GM10266 (cell line): ENCODE measurements at regions not wholly inside any gene's neighbourhood (a gene's known extent, or its start where the extent isn't known, plus 50 kb on each side); places are given as distances from the start of the nearest gene placed in this dataset.

Experiments
- DNase-seq: peaks from one replicate; pipeline ENCODE4 v3.0.0; 2012; ENCODE audit errors: extremely low spot score
- CTCF ChIP-seq: IDR thresholded peaks from 2 replicates; pipeline ENCODE4 v1.5.1; 2012; ENCODE audit warnings: mild to moderate bottlenecking, low read depth; ENCODE audit not compliant: control insufficient read depth, insufficient read depth; ENCODE audit errors: missing control alignments

- no peak for DNase-seq
- no peak for TF ChIP-seq CTCF
Measured at GRCh38 chr2:17101596-17101995, 416.6 kb downstream of the RAD51AP2 start.

- no peak for TF ChIP-seq CTCF
- DNase-seq, result no peak
Measured at GRCh38 chr2:17101091-17101490, 417.1 kb downstream of the RAD51AP2 start.

GRCh38 chr2:17095340-17095739 lies 422.9 kb downstream of the RAD51AP2 start:
- DNase-seq, result no peak
- TF ChIP-seq CTCF, result no peak

- no peak for DNase-seq
- no peak for TF ChIP-seq CTCF
Measured at GRCh38 chr2:17093712-17094111, 424.5 kb downstream of the RAD51AP2 start.

- TF ChIP-seq CTCF, result no peak
- no peak for DNase-seq
Measured at GRCh38 chr2:17086990-17087389, 421.4 kb upstream of the CYRIA start.

- no peak for DNase-seq
- TF ChIP-seq CTCF, result no peak
Measured at GRCh38 chr2:17085546-17086202, 420.0 kb upstream of the CYRIA start.

- TF ChIP-seq CTCF, result no peak
- no peak for DNase-seq
Measured at GRCh38 chr2:17084877-17085276, 419.2 kb upstream of the CYRIA start.
